ENCODE measurements at regions not wholly inside any gene's neighbourhood (a gene's known extent, or its start where the extent isn't known, plus 50 kb on each side); places are given as distances from the start of the nearest gene placed in this dataset.

- H3K4me3 ChIP-seq (ENCODE audit: low read depth, low read length) = no peak overlapping the region
- TF ChIP-seq CTCF (IDR thresholded peaks at IDR 0.05; ENCODE audit: borderline replicate concordance, insufficient read depth, low read depth, low read length) = no peak
Observed at GRCh38 chr4:25588206-25588605, 67.4 kb upstream of the SLC34A2 start.

- no peak for TF ChIP-seq CTCF (IDR thresholded peaks at IDR 0.05; ENCODE audit: borderline replicate concordance, insufficient read depth, low read depth, low read length)
- no peak overlapping the region for H3K4me3 ChIP-seq (ENCODE audit: low read depth, low read length)
Observed at GRCh38 chr4:25590171-25590570, 65.5 kb upstream of the SLC34A2 start.

- no peak overlapping the region for H3K4me3 ChIP-seq (ENCODE audit: low read depth, low read length)
- no peak for TF ChIP-seq CTCF (IDR thresholded peaks at IDR 0.05; ENCODE audit: borderline replicate concordance, insufficient read depth, low read depth, low read length)
Observed at GRCh38 chr4:25592736-25593135, 62.9 kb upstream of the SLC34A2 start.
